IMR-90 (cell line): ENCODE measurements at regions not wholly inside any gene's neighbourhood (a gene's known extent, or its start where the extent isn't known, plus 50 kb on each side); places are given as distances from the start of the nearest gene placed in this dataset.

Experiments used
- ATAC-seq: fragments of 200-7000 bp; cut with Tn5 transposase; 2 replicates; pipeline ENCODE4 v1.9.1; 2020; ENCODE audit warnings: low read depth, mild to moderate bottlenecking, moderate library complexity
- BruUV-seq: library from RNA; stranded (reverse); fragments of 400-500 nt; replicated peaks from 2 replicates; lab custom pipeline; 2021; lab: Mats Ljungman, UMichigan
- CTCF ChIA-PET: fragments of 300-600 bp; formaldehyde crosslinking; extraction: SDS; loops from one replicate; lab custom pipeline; 2021; ENCODE audit warnings: antibody characterized with exemption; lab: Yijun Ruan, JAX
- POLR2A ChIA-PET: fragments of 300-600 bp; sonication (Branson Sonifier 250); formaldehyde crosslinking; loops from one replicate; lab custom pipeline; 2022; ENCODE audit warnings: antibody characterized with exemption; ENCODE audit not compliant: unreplicated experiment; lab: Charles Lee
- DNase-seq: peaks from one replicate; pipeline ENCODE4 v3.0.0; 2013
- H2AFZ ChIP-seq: replicated peaks from 2 replicates; pipeline ENCODE3; 2013; ENCODE audit warnings: low read length, mild to moderate bottlenecking; ENCODE audit not compliant: poor library complexity
- H2AK5ac ChIP-seq: 2 replicates; pipeline ENCODE4 v1.6.1; 2013; ENCODE audit warnings: low read depth, low read length, inconsistent platforms
- H2AK9ac ChIP-seq: replicated peaks from 2 replicates; pipeline ENCODE3; 2013; ENCODE audit warnings: mild to moderate bottlenecking, low read depth, low read length, moderate library complexity; ENCODE audit not compliant: poor library complexity
- H2BK120ac ChIP-seq: 2 replicates; pipeline ENCODE4 v1.6.1; 2013; ENCODE audit warnings: low read depth, low read length, inconsistent platforms
- H2BK15ac ChIP-seq: 3 replicates; pipeline ENCODE4 v1.6.1; 2013; ENCODE audit warnings: low read depth, low read length, inconsistent platforms
- H2BK20ac ChIP-seq: 2 replicates; pipeline ENCODE4 v1.6.1; 2013; ENCODE audit warnings: low read depth, mild to moderate bottlenecking, inconsistent platforms, low read length, moderate library complexity
- H2BK5ac ChIP-seq: 2 replicates; pipeline ENCODE4 v1.6.1; 2013; ENCODE audit warnings: mild to moderate bottlenecking, low read depth, low read length, inconsistent platforms; ENCODE audit not compliant: poor library complexity, severe bottlenecking
- H3K14ac ChIP-seq: replicated peaks from 2 replicates; pipeline ENCODE4 v1.6.1; 2013; ENCODE audit warnings: low read depth, low read length, inconsistent platforms
- H3K18ac ChIP-seq: 2 replicates; pipeline ENCODE4 v1.6.1; 2013; ENCODE audit warnings: low read depth, low read length, control low read depth
- H3K23ac ChIP-seq: 2 replicates; pipeline ENCODE4 v1.6.1; 2013; ENCODE audit warnings: low read depth, low read length, inconsistent platforms
- H3K27ac ChIP-seq: 2 replicates; pipeline ENCODE4 v1.5.1; 2013; ENCODE audit warnings: mild to moderate bottlenecking, control low read depth, low read length; ENCODE audit not compliant: insufficient read depth
- H3K27me3 ChIP-seq: 2 replicates; pipeline ENCODE4 v1.6.1; 2013; ENCODE audit warnings: low read length; ENCODE audit not compliant: control insufficient read depth, insufficient read depth
- H3K36me3 ChIP-seq: 2 replicates; pipeline ENCODE4 v1.6.1; 2013; ENCODE audit warnings: low read length, mixed read lengths; ENCODE audit not compliant: control insufficient read depth, insufficient read depth
- H3K4ac ChIP-seq: 2 replicates; pipeline ENCODE4 v1.6.1; 2013; ENCODE audit warnings: low read depth, low read length, inconsistent platforms
- H3K4me1 ChIP-seq: 2 replicates; pipeline ENCODE4 v1.6.1; 2013; ENCODE audit warnings: low read length, mixed read lengths; ENCODE audit not compliant: control insufficient read depth, insufficient read depth
- H3K4me2 ChIP-seq: 2 replicates; pipeline ENCODE4 v1.6.1; 2013; ENCODE audit warnings: low read depth, mild to moderate bottlenecking, control low read depth, low read length, moderate library complexity
- H3K4me3 ChIP-seq: 2 replicates; pipeline ENCODE4 v1.5.1; 2013; ENCODE audit warnings: low read depth, mild to moderate bottlenecking, control low read depth, low read length, moderate library complexity; ENCODE audit not compliant: insufficient read depth
- H3K56ac ChIP-seq: 2 replicates; pipeline ENCODE4 v1.6.1; 2013; ENCODE audit warnings: low read length, inconsistent platforms; ENCODE audit not compliant: insufficient read depth; ENCODE audit errors: extremely low read depth
- H3K79me1 ChIP-seq, 2 experiments: 2 replicates each; pipeline ENCODE4 v1.6.1; 2013; ENCODE audit warnings: low read length in 2 of 2, inconsistent platforms in 1 of 2, low read depth in 1 of 2
- H3K9ac ChIP-seq: 2 replicates; pipeline ENCODE4 v1.6.1; 2013; ENCODE audit warnings: low read depth, low read length, control low read depth
- H3K9me1 ChIP-seq: 2 replicates; pipeline ENCODE4 v1.6.1; 2013; ENCODE audit warnings: low read length, inconsistent platforms; ENCODE audit not compliant: insufficient read depth
- H3K9me3 ChIP-seq: 2 replicates; pipeline ENCODE4 v1.6.1; 2013; ENCODE audit warnings: low read length; ENCODE audit not compliant: control insufficient read depth, insufficient read depth
- H4K20me1 ChIP-seq: 2 replicates; pipeline ENCODE4 v1.6.1; 2013; ENCODE audit warnings: low read length, inconsistent platforms; ENCODE audit not compliant: insufficient read depth
- H4K5ac ChIP-seq: 2 replicates; pipeline ENCODE4 v1.6.1; 2013; ENCODE audit warnings: mild to moderate bottlenecking, low read depth, low read length, control low read depth
- H4K8ac ChIP-seq, 2 experiments: 2 replicates each; pipeline ENCODE4 v1.6.1; 2013; ENCODE audit warnings: low read depth in 2 of 2, low read length in 2 of 2, control low read depth in 1 of 2, inconsistent platforms in 1 of 2
- H4K91ac ChIP-seq: 2 replicates; pipeline ENCODE4 v1.6.1; 2013; ENCODE audit warnings: low read depth, low read length, inconsistent platforms; ENCODE audit not compliant: insufficient read depth
- BHLHE40 ChIP-seq: fragments of 150-350 bp; IDR thresholded peaks from 2 replicates; pipeline ENCODE4 v1.6.1; 2016; ENCODE audit warnings: mild to moderate bottlenecking, low read depth, low read length
- CEBPB ChIP-seq: IDR thresholded peaks from 2 replicates; pipeline ENCODE4 v1.6.1; 2012; ENCODE audit warnings: low read depth, low read length, improper control_type of control experiment
- CHD1 ChIP-seq: IDR thresholded peaks from 2 replicates; pipeline ENCODE4 v1.6.1; 2012; ENCODE audit warnings: low read depth, low read length, improper control_type of control experiment
- CTCF ChIP-seq: conservative IDR thresholded peaks from 2 replicates; pipeline ENCODE4 v1.5.1; 2012; ENCODE audit warnings: mild to moderate bottlenecking, low read depth, low read length, improper control_type of control experiment
- ELK1 ChIP-seq: fragments of 150-350 bp; IDR thresholded peaks from 2 replicates; pipeline ENCODE4 v1.6.1; 2016; ENCODE audit warnings: low read depth, mild to moderate bottlenecking, low read length, moderate library complexity, borderline replicate concordance
- FOS ChIP-seq: fragments of 150-350 bp; IDR thresholded peaks from 2 replicates; pipeline ENCODE4 v1.6.1; 2016; ENCODE audit warnings: low read depth, low read length
- MAFK ChIP-seq: IDR thresholded peaks from 2 replicates; pipeline ENCODE4 v1.6.1; 2012; ENCODE audit warnings: low read depth, low read length, improper control_type of control experiment
- MAZ ChIP-seq: IDR thresholded peaks from 2 replicates; pipeline ENCODE4 v1.6.1; 2012; ENCODE audit warnings: low read depth, mild to moderate bottlenecking, low read length, improper control_type of control experiment, moderate library complexity, borderline replicate concordance
- MXI1 ChIP-seq: IDR thresholded peaks from 2 replicates; pipeline ENCODE4 v1.6.1; 2012; ENCODE audit warnings: low read depth, mild to moderate bottlenecking, low read length, moderate library complexity, borderline replicate concordance
- NFE2L2 ChIP-seq: fragments of 150-350 bp; IDR thresholded peaks from 2 replicates; pipeline ENCODE4 v1.6.1; 2016; ENCODE audit warnings: low read depth, mild to moderate bottlenecking, low read length
- POLR2A ChIP-seq: IDR thresholded peaks from 2 replicates; pipeline ENCODE4 v1.6.1; 2012; ENCODE audit warnings: mild to moderate bottlenecking, low read depth, low read length
- RAD21 ChIP-seq: IDR thresholded peaks from 2 replicates; pipeline ENCODE4 v1.6.1; 2012; ENCODE audit warnings: low read length, improper control_type of control experiment
- RCOR1 ChIP-seq: IDR thresholded peaks from 2 replicates; pipeline ENCODE4 v1.6.1; 2012; ENCODE audit warnings: mild to moderate bottlenecking, low read length, improper control_type of control experiment; ENCODE audit not compliant: insufficient replicate concordance
- RFX5 ChIP-seq: IDR thresholded peaks from 2 replicates; pipeline ENCODE4 v1.8.0; 2012; ENCODE audit warnings: low read depth, mild to moderate bottlenecking, low read length, moderate library complexity
- SMC3 ChIP-seq: fragments of 150-350 bp; IDR thresholded peaks from 2 replicates; pipeline ENCODE4 v1.6.1; 2016; ENCODE audit warnings: low read depth, mild to moderate bottlenecking, antibody characterized with exemption, low read length, moderate library complexity
- USF2 ChIP-seq: fragments of 150-350 bp; IDR thresholded peaks from 2 replicates; pipeline ENCODE4 v1.6.1; 2017; ENCODE audit warnings: mild to moderate bottlenecking, antibody characterized with exemption, low read length, low read depth
- WGBS, 2 experiments: methylation state at CpG; one replicate each; pipeline versions ENCODE4 v1.1.5 to v1.1.7; 2013; ENCODE audit warnings: missing lambda C conversion rate in 2 of 2; ENCODE audit not compliant: insufficient read length in 1 of 2; ENCODE audit errors: extremely low coverage in 2 of 2; 5-methylcytosine and 5-hydroxymethylcytosine counted together
- dilution Hi-C: fragments of 300-500 bp; cut with HindIII; formaldehyde crosslinking; loops from one replicate; pipeline ENCODE4 v1.14.3; 2018; ENCODE audit warnings: low sequenced_read_pairs; ENCODE audit not compliant: unreplicated experiment
- in situ Hi-C: fragments of 300-500 bp; cut with MboI; formaldehyde crosslinking; loops from 3 replicates; pipeline ENCODE4 v1.14.3; 2019; ENCODE audit warnings: low sequenced_read_pairs, inconsistent platforms, mixed read lengths
- intact Hi-C: fragments of 100-400 bp; cut with micrococcal nuclease; formaldehyde crosslinking; loops from 2 replicates; pipeline ENCODE4 v1.10.0; 2022

GRCh38 chr5:4738298-4738697 is 401.8 kb upstream of the ADAMTS16 start:
- intact Hi-C loops, result no loop called here
- Histone ChIP-seq H3K4me1 (no peaks in the 10 kb centered on the region), H3K9me1 (no peaks in the 10 kb centered on the region), H4K91ac (no peak overlapping the region), H4K8ac (no peak overlapping the region), H3K9ac (no peak overlapping the region), H3K14ac (no peak overlapping the region), H2BK5ac (no peak overlapping the region), H2AK9ac (no peak overlapping the region), H2AK5ac (no peak overlapping the region), H2AFZ (no peak overlapping the region), H4K5ac (no peak overlapping the region), H4K20me1 (no peaks in the 10 kb centered on the region), H3K18ac (no peak overlapping the region), H3K4ac (no peak overlapping the region), H3K9me3 (peaks cover 17% of the 10 kb centered on the region), H2BK120ac (no peak overlapping the region), H3K56ac (no peak overlapping the region), H3K23ac (no peak overlapping the region), H3K27ac (no peak overlapping the region), H3K4me2 (no peak overlapping the region), H3K4me3 (no peak overlapping the region), H2BK15ac (no peak overlapping the region), H3K79me1 (no peaks in the 10 kb centered on the region), H3K27me3 (no peaks in the 10 kb centered on the region), H2BK20ac (no peak overlapping the region), H3K36me3 (no peaks in the 10 kb centered on the region)
- ATAC-seq, result no peak
- BruUV-seq, result no TSS peak
- POLR2A ChIA-PET, result no interaction called here
- TF ChIP-seq MXI1 (no peak), CTCF (no peak), MAFK (no peak), NFE2L2 (no peak), BHLHE40 (no peak), ELK1 (no peak), RFX5 (no peak), RAD21 (no peak), USF2 (no peak), RCOR1 (no peak), SMC3 (no peak), MAZ (no peak), CEBPB (no peak), POLR2A (no peak), CHD1 (no peak), FOS (no peak)
- WGBS, 2 experiments, result no CpG with 5 or more reads among the region's 2 CpGs
- DNase-seq, result no peak
- dilution Hi-C loops, result no loop called here
- CTCF ChIA-PET, result no interaction called here
- in situ Hi-C loops, result no loop called here
